GM10266 (cell line): ENCODE measurements at regions not wholly inside any gene's neighbourhood (a gene's known extent, or its start where the extent isn't known, plus 50 kb on each side); places are given as distances from the start of the nearest gene placed in this dataset.

ENCODE experiments used
- DNase-seq: peaks from one replicate; pipeline ENCODE4 v3.0.0; 2012; ENCODE audit errors: extremely low spot score
- CTCF ChIP-seq: IDR thresholded peaks from 2 replicates; pipeline ENCODE4 v1.5.1; 2012; ENCODE audit warnings: mild to moderate bottlenecking, low read depth; ENCODE audit not compliant: control insufficient read depth, insufficient read depth; ENCODE audit errors: missing control alignments

- no peak for DNase-seq
- no peak for TF ChIP-seq CTCF
These were observed 339.4 kb downstream of the CHSY3 start for GRCh38 chr5:130243641-130244040.

- DNase-seq: no peak
- TF ChIP-seq CTCF: no peak
These were observed 333.5 kb downstream of the CHSY3 start for GRCh38 chr5:130237721-130238120.
